ENCODE measurements at regions not wholly inside any gene's neighbourhood (a gene's known extent, or its start where the extent isn't known, plus 50 kb on each side); places are given as distances from the start of the nearest gene placed in this dataset.
"Not testable (repeated sequence)": the region's sequence is repeated elsewhere in the genome, so short reads cannot be mapped to it uniquely, and the experiment has no call there.

- not testable (repeated sequence) for DNase-seq (ENCODE audit: low spot score)
Measured at GRCh38 chr5:37909610-37910266, 69.9 kb upstream of the GDNF start.

- no peak for DNase-seq (ENCODE audit: low spot score)
Measured at GRCh38 chr5:37906416-37906815, 66.6 kb upstream of the GDNF start.

- no peak for DNase-seq (ENCODE audit: low spot score)
Measured at GRCh38 chr5:37905230-37905629, 65.4 kb upstream of the GDNF start.

- DNase-seq (ENCODE audit: low spot score) = no peak
Measured at GRCh38 chr5:37902323-37902722, 62.5 kb upstream of the GDNF start.

- DNase-seq (ENCODE audit: low spot score) = peak; percentile 8
Measured at GRCh38 chr5:37900692-37901091, 60.9 kb upstream of the GDNF start.

- no peak for DNase-seq (ENCODE audit: low spot score)
Measured at GRCh38 chr5:37899037-37899436, 59.2 kb upstream of the GDNF start.

GRCh38 chr5:37896159-37896558 lies 56.3 kb upstream of the GDNF start:
- no peak for DNase-seq (ENCODE audit: low spot score)

- DNase-seq (ENCODE audit: low spot score) = no peak
Measured at GRCh38 chr5:37893434-37894134, 53.7 kb upstream of the GDNF start.

GRCh38 chr5:37892586-37892985 lies 52.7 kb upstream of the GDNF start:
- DNase-seq (ENCODE audit: low spot score) = no peak

- no peak for DNase-seq (ENCODE audit: low spot score)
Measured at GRCh38 chr5:37891832-37892231, 52.0 kb upstream of the GDNF start.

- DNase-seq (ENCODE audit: low spot score) = no peak
Measured at GRCh38 chr5:37889612-37890317, 49.9 kb upstream of the GDNF start.

Measured in NAMALWA (cell line).